GM10266 (cell line): ENCODE measurements at regions not wholly inside any gene's neighbourhood (a gene's known extent, or its start where the extent isn't known, plus 50 kb on each side); places are given as distances from the start of the nearest gene placed in this dataset.
"Not testable (repeated sequence)": the region's sequence is repeated elsewhere in the genome, so short reads cannot be mapped to it uniquely, and the experiment has no call there.

Source experiments
- DNase-seq: peaks from one replicate; pipeline ENCODE4 v3.0.0; 2012; ENCODE audit errors: extremely low spot score
- TF ChIP-seq, protein P1 (sequence below): IDR thresholded peaks from 2 replicates; pipeline ENCODE4 v1.5.1; 2012; ENCODE audit warnings: mild to moderate bottlenecking, low read depth; ENCODE audit not compliant: control insufficient read depth, insufficient read depth; ENCODE audit errors: missing control alignments

DNA sequence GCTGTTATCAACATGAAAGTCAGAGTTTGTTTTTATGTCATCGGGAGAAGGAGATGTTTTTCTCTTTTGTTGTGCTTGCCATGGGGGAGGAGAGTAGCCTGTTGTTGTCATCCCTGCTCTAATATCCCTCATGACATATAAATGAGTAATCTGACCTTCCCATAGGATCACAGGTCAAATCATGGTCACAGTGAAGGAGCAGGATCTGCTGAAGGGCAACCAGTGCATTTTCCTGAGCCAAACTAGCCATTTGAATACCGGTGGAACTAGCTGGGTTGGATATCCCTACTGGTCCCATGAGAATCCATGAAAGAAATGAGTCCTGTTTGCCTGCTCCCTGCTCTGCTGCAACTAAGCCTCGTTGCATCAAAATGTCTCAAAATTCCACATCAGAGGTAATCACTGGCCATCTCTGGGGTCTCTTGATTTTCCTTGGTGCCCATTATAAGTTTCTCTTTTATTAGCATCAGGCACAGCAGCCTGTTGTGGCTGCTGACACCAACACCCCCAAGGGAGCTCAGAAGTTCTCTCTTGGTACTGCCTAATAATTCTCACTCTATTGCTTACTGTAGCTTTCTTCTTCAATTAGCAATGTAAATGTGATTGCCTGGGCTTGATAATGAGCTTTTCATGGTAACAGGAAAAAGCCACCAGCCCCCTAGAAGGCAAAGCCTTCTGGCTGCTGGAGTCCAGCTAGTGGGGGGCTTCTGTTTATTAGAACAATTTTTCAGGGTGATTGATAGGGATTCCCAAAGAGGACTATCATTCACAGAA, 211.4 kb upstream of the ERCC4 start:
- TF ChIP-seq, protein P1, sequence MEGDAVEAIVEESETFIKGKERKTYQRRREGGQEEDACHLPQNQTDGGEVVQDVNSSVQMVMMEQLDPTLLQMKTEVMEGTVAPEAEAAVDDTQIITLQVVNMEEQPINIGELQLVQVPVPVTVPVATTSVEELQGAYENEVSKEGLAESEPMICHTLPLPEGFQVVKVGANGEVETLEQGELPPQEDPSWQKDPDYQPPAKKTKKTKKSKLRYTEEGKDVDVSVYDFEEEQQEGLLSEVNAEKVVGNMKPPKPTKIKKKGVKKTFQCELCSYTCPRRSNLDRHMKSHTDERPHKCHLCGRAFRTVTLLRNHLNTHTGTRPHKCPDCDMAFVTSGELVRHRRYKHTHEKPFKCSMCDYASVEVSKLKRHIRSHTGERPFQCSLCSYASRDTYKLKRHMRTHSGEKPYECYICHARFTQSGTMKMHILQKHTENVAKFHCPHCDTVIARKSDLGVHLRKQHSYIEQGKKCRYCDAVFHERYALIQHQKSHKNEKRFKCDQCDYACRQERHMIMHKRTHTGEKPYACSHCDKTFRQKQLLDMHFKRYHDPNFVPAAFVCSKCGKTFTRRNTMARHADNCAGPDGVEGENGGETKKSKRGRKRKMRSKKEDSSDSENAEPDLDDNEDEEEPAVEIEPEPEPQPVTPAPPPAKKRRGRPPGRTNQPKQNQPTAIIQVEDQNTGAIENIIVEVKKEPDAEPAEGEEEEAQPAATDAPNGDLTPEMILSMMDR = no peak
- DNase-seq = no peak

DNA sequence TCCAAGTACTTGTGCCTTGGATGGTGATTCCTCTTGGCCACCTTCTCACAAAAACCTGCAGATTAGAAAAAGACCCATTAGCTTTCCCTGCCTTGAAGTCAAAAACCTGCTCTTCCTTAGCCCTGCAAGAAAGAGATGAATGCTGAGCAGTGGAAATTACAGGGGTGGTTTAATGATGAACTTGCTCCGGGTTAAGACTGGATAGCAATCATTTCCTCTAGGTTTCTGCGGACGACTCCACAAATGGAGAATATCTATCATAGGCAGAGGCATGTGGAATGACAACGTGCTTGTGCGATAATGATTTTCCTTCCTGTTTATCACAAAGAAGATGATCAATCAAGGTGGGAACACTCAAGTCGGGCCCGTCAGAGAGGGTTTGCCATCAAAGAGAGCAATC, 201.2 kb upstream of the ERCC4 start:
- DNase-seq = no peak
- TF ChIP-seq, protein P1 = no peak

DNA sequence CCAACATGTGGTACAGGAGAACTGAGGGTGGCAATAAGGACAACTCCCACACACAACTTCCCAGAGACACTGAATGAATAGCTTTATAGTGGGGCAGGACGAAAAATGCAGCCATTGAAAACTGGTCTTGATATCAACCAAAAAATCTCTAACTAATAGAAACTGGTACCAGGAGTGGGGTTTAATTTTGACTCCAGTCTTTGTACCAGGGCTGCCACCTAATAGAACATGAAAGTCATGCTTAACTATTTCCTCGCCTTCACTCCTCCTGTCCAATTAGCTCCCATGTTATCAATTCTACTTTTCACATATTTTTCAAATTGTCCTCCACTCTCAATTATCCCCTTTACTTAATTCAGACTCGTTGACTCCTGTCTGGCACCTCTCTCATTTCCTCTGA, 192.0 kb upstream of the ERCC4 start:
- no peak for DNase-seq
- TF ChIP-seq, protein P1 = no peak

DNA sequence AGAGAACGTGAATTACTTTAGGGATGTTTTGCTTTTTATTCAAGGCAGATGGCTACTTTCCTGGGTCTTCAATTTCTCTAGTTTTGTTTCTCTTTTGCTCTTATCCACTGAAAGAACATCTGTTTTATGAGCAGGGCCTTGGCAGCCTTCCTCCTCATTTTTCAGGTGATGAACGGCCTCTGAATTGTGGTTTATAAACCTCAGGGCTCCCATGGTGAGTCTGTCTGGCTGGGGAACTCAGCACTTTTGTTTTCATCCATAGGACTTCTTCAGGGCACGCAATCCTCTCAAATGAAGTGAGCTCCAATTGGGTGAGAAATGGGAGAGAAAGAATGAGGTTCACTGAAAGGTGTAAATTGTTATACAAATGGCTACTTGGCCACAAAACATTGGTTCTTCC, 186.4 kb upstream of the ERCC4 start:
- DNase-seq = no peak

DNA sequence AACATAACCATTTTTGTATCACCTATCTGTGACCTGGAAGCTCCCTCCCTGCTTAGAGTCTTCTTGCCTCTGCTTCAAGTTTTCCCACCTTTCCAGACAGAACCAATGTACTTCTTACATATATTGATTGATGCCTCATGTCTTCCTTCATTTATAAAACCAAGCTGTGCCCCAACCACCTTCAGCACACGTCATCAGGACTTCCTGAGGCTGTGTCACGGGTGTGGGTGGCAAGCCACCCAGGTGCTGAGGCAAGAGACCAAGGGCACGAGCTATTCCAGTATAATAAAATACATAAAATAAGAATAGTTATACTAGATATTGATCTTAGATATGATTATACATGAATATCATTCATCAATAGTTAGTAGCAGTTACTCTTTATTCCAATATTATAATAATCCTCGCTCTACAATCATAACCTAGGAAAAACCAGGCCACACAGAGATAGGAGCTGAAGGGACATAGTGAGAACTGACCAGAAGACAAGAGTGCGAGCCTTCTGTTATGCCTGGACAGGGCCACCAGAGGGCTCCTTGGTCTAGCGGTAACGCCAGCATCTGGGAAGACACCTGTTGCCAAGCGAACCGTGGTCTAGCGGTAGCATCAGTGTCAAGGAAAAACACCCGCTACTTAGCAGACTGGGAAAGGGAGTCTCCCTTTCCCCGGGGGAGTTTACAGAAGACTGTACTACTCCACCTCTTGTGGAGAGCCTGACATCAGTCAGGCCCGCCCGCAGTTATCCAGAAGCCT, 180.2 kb upstream of the ERCC4 start:
- DNase-seq = not testable (repeated sequence)

More for the DNA sequence above, 186.4 kb upstream of the ERCC4 start:
- TF ChIP-seq, protein P1 = no peak

DNA sequence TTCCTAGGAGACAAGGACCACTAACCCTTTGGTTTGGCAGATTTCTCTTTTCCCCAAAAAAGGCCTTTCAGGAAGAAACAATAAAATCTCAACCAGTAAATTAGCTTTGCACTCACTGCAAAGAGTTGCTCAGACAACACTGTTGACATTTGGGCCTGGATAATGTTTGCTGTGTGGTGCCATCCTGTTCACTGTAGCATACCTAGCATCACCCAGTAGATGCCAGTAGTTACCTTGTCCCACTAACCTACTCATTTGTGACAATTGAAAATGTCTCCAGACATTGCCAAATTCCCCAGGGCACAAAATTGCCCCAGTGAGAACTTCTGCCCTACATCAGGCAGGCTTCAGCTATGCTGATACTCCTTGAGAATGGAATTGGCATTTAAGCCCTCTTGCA, 177.0 kb upstream of the ERCC4 start:
- TF ChIP-seq, protein P1 = no peak
- DNase-seq = no peak

DNA sequence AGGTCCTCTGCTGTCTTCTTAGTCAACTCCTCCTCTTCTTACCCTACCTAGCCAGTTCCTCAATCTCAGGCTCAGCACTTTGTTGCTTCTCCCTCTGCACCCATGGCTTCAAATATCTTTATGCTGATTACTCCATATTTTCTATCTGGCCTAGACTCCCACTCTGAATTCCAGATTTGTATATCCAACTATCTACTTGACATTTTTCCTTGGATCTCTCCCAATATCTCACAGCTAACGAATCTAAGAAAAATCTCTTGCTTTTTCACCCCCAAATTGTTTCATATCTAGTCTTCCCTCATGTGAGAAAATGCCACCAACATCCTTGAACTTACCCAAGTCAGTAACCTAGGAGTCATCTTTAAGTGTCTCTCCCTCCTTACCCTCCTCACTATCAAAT, 176.4 kb upstream of the ERCC4 start:
- DNase-seq = no peak
- TF ChIP-seq, protein P1 = no peak
